Mucosa of rectum (tissue), 2 donors: ENCODE measurements at regions not wholly inside any gene's neighbourhood (a gene's known extent, or its start where the extent isn't known, plus 50 kb on each side); places are given as distances from the start of the nearest gene placed in this dataset.
"Not testable (repeated sequence)": the region's sequence is repeated elsewhere in the genome, so short reads cannot be mapped to it uniquely, and the experiment has no call there.

Experiments
- H3K27ac ChIP-seq, 2 donors: one replicate each; pipeline ENCODE4 v1.7.0; 2013; ENCODE audit warnings: inconsistent platforms in 2 of 2, low read depth in 2 of 2, low read length in 2 of 2
- H3K27me3 ChIP-seq, 2 donors: one replicate each; pipeline ENCODE4 v1.7.0; 2013; ENCODE audit warnings: low read length in 2 of 2; ENCODE audit not compliant: control insufficient read depth in 2 of 2, insufficient read depth in 2 of 2
- H3K36me3 ChIP-seq, 2 donors: one replicate each; pipeline ENCODE4 v1.7.0; 2013; ENCODE audit warnings: low read length in 2 of 2; ENCODE audit not compliant: control insufficient read depth in 2 of 2, insufficient read depth in 2 of 2
- H3K4me1 ChIP-seq, 2 donors: one replicate each; pipeline ENCODE4 v1.7.0; 2013; ENCODE audit warnings: low read length in 2 of 2, mild to moderate bottlenecking in 1 of 2; ENCODE audit not compliant: control insufficient read depth in 2 of 2, insufficient read depth in 2 of 2
- H3K4me3 ChIP-seq, 2 donors: one replicate each; pipeline ENCODE4 v1.7.0; 2013; ENCODE audit warnings: low read length in 2 of 2
- H3K9ac ChIP-seq, 2 donors: one replicate each; pipeline ENCODE4 v1.7.0; 2013; ENCODE audit warnings: low read length in 2 of 2, low read depth in 1 of 2, mild to moderate bottlenecking in 1 of 2
- H3K9me3 ChIP-seq, 2 donors: one replicate each; pipeline ENCODE4 v1.7.0; 2013; ENCODE audit warnings: low read length in 2 of 2; ENCODE audit not compliant: control insufficient read depth in 2 of 2
- donor health status: healthy.
- donor health status: Normal muscosa, but diverticular disease.

GRCh38 chr2:144920755-144921530 is 401.0 kb upstream of the ZEB2 start:
- Histone ChIP-seq H3K27ac (no peak overlapping the region), H3K36me3 (no peaks in the 10 kb centered on the region), H3K9ac (no peak overlapping the region), H3K4me3 (no peak overlapping the region), H3K4me1 (no peaks in the 10 kb centered on the region), H3K9me3 (no peaks in the 10 kb centered on the region), H3K27me3 (no peaks in the 10 kb centered on the region)

- Histone ChIP-seq H3K36me3 (no peaks in the 10 kb centered on the region), H3K27me3 (no peaks in the 10 kb centered on the region), H3K9me3 (no peaks in the 10 kb centered on the region), H3K4me1 (no peaks in the 10 kb centered on the region), H3K9ac (no peak overlapping the region), H3K4me3 (no peak overlapping the region), H3K27ac (no peak overlapping the region)
Observed at GRCh38 chr2:144914622-144915318, 394.9 kb upstream of the ZEB2 start.

DNA sequence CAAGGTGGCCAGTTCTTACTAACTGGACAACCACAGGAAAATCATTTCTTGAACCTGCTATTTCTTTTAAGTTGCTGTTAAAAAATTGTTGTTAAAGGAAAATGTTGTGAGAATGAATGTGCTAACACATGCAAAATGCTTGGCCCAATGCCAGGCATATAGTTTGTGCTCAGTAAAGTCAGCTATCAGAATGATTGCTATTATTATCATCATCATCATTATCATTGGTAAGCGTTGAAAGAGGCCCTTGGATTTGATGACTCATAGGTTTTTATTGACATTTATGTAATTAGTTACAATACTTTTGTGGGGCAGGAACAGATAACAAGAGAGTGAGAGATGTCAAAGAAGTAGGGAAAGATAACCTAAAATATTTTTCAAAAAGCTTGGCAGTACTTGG is 394.2 kb upstream of the ZEB2 start:
- no peak overlapping the region for H3K27ac ChIP-seq
- no peak overlapping the region for H3K4me3 ChIP-seq
- no peaks in the 10 kb centered on the region for H3K4me1 ChIP-seq
- no peaks in the 10 kb centered on the region for H3K36me3 ChIP-seq
- no peak overlapping the region for H3K9ac ChIP-seq
- H3K9me3 ChIP-seq = no peaks in the 10 kb centered on the region
- no peaks in the 10 kb centered on the region for H3K27me3 ChIP-seq

- no peak overlapping the region for H3K9ac ChIP-seq
- H3K27me3 ChIP-seq = no peaks in the 10 kb centered on the region
- H3K4me3 ChIP-seq = no peak overlapping the region
- H3K4me1 ChIP-seq = no peaks in the 10 kb centered on the region
- no peak overlapping the region for H3K27ac ChIP-seq
- no peaks in the 10 kb centered on the region for H3K36me3 ChIP-seq
- H3K9me3 ChIP-seq = no peaks in the 10 kb centered on the region
Observed at GRCh38 chr2:144912206-144912605, 392.3 kb upstream of the ZEB2 start.

- no peak overlapping the region for H3K4me3 ChIP-seq
- no peaks in the 10 kb centered on the region for H3K9me3 ChIP-seq
- H3K27ac ChIP-seq = no peak overlapping the region
- H3K36me3 ChIP-seq = no peaks in the 10 kb centered on the region
- no peaks in the 10 kb centered on the region for H3K27me3 ChIP-seq
- no peaks in the 10 kb centered on the region for H3K4me1 ChIP-seq
- no peak overlapping the region for H3K9ac ChIP-seq
Observed at GRCh38 chr2:144905956-144906355, 386.0 kb upstream of the ZEB2 start.

GRCh38 chr2:144904612-144905011 is 384.7 kb upstream of the ZEB2 start:
- Histone ChIP-seq H3K9me3 (no peaks in the 10 kb centered on the region), H3K27me3 (no peaks in the 10 kb centered on the region), H3K4me1 (no peaks in the 10 kb centered on the region)

GRCh38 chr2:144903045-144903444 is 383.1 kb upstream of the ZEB2 start:
- H3K9ac ChIP-seq = not testable (repeated sequence)

More at GRCh38 chr2:144904612-144905011, 384.7 kb upstream of the ZEB2 start:
- no peak overlapping the region for H3K27ac ChIP-seq
- H3K9ac ChIP-seq = no peak overlapping the region
- H3K4me3 ChIP-seq = no peak overlapping the region
- H3K36me3 ChIP-seq = no peaks in the 10 kb centered on the region

GRCh38 chr2:144901386-144901785 is 381.5 kb upstream of the ZEB2 start:
- H3K36me3 ChIP-seq, H3K9ac ChIP-seq: not testable (repeated sequence)

More at GRCh38 chr2:144903045-144903444, 383.1 kb upstream of the ZEB2 start:
- H3K4me1 ChIP-seq, H3K27me3 ChIP-seq, H3K27ac ChIP-seq, H3K36me3 ChIP-seq, H3K4me3 ChIP-seq, H3K9me3 ChIP-seq: not testable (repeated sequence)

GRCh38 chr2:144896341-144896740 is 376.4 kb upstream of the ZEB2 start:
- Histone ChIP-seq H3K4me3 (no peak overlapping the region), H3K27me3 (no peaks in the 10 kb centered on the region), H3K36me3 (no peaks in the 10 kb centered on the region), H3K4me1 (no peaks in the 10 kb centered on the region), H3K9me3 (no peaks in the 10 kb centered on the region), H3K27ac (no peak overlapping the region), H3K9ac (no peak overlapping the region)

More at GRCh38 chr2:144901386-144901785, 381.5 kb upstream of the ZEB2 start:
- not testable (repeated sequence) for H3K4me1 ChIP-seq, H3K27me3 ChIP-seq, H3K9me3 ChIP-seq, H3K4me3 ChIP-seq, H3K27ac ChIP-seq
